Smooth muscle cell (in vitro differentiated cells): ENCODE measurements at regions not wholly inside any gene's neighbourhood (a gene's known extent, or its start where the extent isn't known, plus 50 kb on each side); places are given as distances from the start of the nearest gene placed in this dataset.

Experiments
- DNase-seq: peaks from one replicate; lab custom pipeline; 2025; ENCODE audit not compliant: unreplicated experiment; lab: John Stamatoyannopoulos, UW
- H2AFZ ChIP-seq: fragments of 200-600 bp; sonication (generic); 2 replicates; pipeline ENCODE4 v1.6.0; 2016; ENCODE audit warnings: antibody characterized with exemption, low read depth, mild to moderate bottlenecking
- H3F3A ChIP-seq: fragments of 200-600 bp; sonication (generic); 2 replicates; pipeline ENCODE4 v1.6.0; 2017; ENCODE audit warnings: antibody characterized with exemption, low read depth
- H3K27ac ChIP-seq: fragments of 200-600 bp; sonication (generic); 2 replicates; pipeline ENCODE4 v1.5.1; 2016; ENCODE audit warnings: low read depth, mild to moderate bottlenecking
- H3K27me3 ChIP-seq: fragments of 200-600 bp; sonication (generic); 2 replicates; pipeline ENCODE4 v1.6.1; 2016; ENCODE audit warnings: low read depth, mild to moderate bottlenecking
- H3K36me3 ChIP-seq: fragments of 200-600 bp; sonication (generic); 2 replicates; pipeline ENCODE4 v1.5.1; 2016; ENCODE audit warnings: low read depth
- H3K4me1 ChIP-seq: fragments of 200-600 bp; sonication (generic); 2 replicates; pipeline ENCODE4 v1.5.1; 2016; ENCODE audit warnings: low read depth
- H3K4me2 ChIP-seq: fragments of 200-600 bp; sonication (generic); 2 replicates; pipeline ENCODE4 v1.6.0; 2016; ENCODE audit warnings: mild to moderate bottlenecking
- H3K4me3 ChIP-seq: fragments of 200-600 bp; sonication (generic); 2 replicates; pipeline ENCODE4 v1.5.1; 2016; ENCODE audit warnings: mild to moderate bottlenecking
- H3K79me2 ChIP-seq: fragments of 200-600 bp; sonication (generic); 2 replicates; pipeline ENCODE4 v1.6.0; 2016; ENCODE audit warnings: low read depth, mild to moderate bottlenecking
- H3K9ac ChIP-seq: fragments of 200-600 bp; sonication (generic); 2 replicates; pipeline ENCODE4 v1.6.0; 2016; ENCODE audit warnings: low read depth
- H3K9me3 ChIP-seq: fragments of 200-600 bp; sonication (generic); replicated peaks from 2 replicates; pipeline ENCODE4 v1.5.1; 2016; ENCODE audit warnings: low read depth
- H4K20me1 ChIP-seq: fragments of 200-600 bp; sonication (generic); 2 replicates; pipeline ENCODE4 v1.6.0; 2016; ENCODE audit warnings: low read depth
- CTCF ChIP-seq: fragments of 200-600 bp; sonication (generic); IDR thresholded peaks from 2 replicates; pipeline ENCODE4 v1.5.1; 2017; ENCODE audit warnings: borderline replicate concordance, mild to moderate bottlenecking, antibody characterized with exemption; ENCODE audit not compliant: insufficient read depth, poor library complexity, severe bottlenecking
- whole genome bisulfite sequencing: methylation state at CpG from one replicate; pipeline ENCODE4 v1.1.7; 2016; ENCODE audit warnings: low lambda C conversion rate; 5-methylcytosine and 5-hydroxymethylcytosine counted together

GRCh38 chr5:124901081-124901480 lies 154.6 kb upstream of the ZNF608 start:
- no peaks in the 10 kb centered on the region for H3K27me3 ChIP-seq
- H2AFZ ChIP-seq = no peak overlapping the region
- H3K9ac ChIP-seq = no peak overlapping the region
- H3K36me3 ChIP-seq = no peaks in the 10 kb centered on the region
- no peak overlapping the region for H3K4me3 ChIP-seq
- no peak overlapping the region for H3K27ac ChIP-seq
- no peaks in the 10 kb centered on the region for H3K9me3 ChIP-seq
- no peaks in the 10 kb centered on the region for H3K79me2 ChIP-seq
- H3F3A ChIP-seq = no peaks in the 10 kb centered on the region
- no peak for TF ChIP-seq CTCF
- H4K20me1 ChIP-seq = no peaks in the 10 kb centered on the region
- H3K4me2 ChIP-seq = no peak overlapping the region
- DNase-seq = no peak
- H3K4me1 ChIP-seq = peaks cover 38% of the 10 kb centered on the region

- peak overlapping the region; percentile 23 for H3K4me2 ChIP-seq
- no peaks in the 10 kb centered on the region for H4K20me1 ChIP-seq
- H3K27ac ChIP-seq = no peak overlapping the region
- H3K79me2 ChIP-seq = no peaks in the 10 kb centered on the region
- no peak overlapping the region for H3K9ac ChIP-seq
- no peak for DNase-seq
- H3K4me1 ChIP-seq = peaks cover 49% of the 10 kb centered on the region
- H3F3A ChIP-seq = no peaks in the 10 kb centered on the region
- no peak overlapping the region for H3K4me3 ChIP-seq
- H3K27me3 ChIP-seq = no peaks in the 10 kb centered on the region
- WGBS = 39% methylated on average over 5 of the region's 5 CpGs
- H2AFZ ChIP-seq = no peak overlapping the region
- H3K36me3 ChIP-seq = no peaks in the 10 kb centered on the region
- no peaks in the 10 kb centered on the region for H3K9me3 ChIP-seq
- TF ChIP-seq CTCF = no peak
Measured at GRCh38 chr5:124902097-124902821, 155.8 kb upstream of the ZNF608 start.

DNA sequence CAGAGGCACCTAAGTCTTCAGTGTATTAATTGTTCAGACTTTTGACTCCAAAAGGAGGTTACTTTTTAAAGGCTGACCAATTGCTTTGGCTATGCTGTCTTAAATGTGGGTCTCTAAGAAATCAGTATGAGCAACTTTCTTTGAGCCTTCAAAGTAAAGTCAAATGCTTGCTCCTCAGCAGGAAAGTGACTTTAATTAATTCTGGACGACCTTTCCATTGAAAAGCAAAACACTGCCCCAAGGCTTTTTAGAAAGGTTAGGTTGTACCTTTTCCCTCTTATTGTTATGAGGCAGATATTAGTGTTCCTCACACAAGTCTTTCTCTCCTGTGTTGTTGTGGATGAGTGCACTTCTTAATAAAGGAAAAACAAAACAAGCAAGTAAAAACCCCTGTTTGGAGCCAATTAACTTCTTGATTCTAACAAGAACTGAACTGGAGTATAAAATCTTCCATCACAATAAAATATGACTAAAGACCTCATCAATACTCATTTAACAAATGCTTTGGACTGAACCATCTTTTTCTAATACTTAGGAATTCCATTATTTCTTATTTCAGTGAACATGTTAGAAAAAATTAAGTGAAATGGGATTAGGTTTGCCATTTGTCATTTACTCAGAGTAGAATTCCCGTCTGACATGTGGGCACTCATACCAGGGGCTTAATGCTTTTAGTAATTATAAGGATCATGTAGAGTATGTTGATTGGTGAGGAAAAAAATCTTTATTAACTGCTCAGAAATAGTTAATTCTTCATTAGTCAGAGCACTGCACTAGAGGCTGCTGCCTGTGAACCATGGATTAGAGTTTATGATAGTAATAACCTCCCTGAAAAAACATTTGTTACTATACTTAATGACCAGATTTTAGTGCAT lies 159.1 kb upstream of the ZNF608 start:
- Histone ChIP-seq H3K79me2 (no peaks in the 10 kb centered on the region), H3K27me3 (no peaks in the 10 kb centered on the region), H4K20me1 (no peaks in the 10 kb centered on the region), H3K27ac (no peak overlapping the region), H2AFZ (no peak overlapping the region), H3K36me3 (no peaks in the 10 kb centered on the region), H3K9me3 (no peaks in the 10 kb centered on the region), H3K4me2 (peak overlapping the region; percentile 61), H3K9ac (no peak overlapping the region), H3F3A (peaks cover 6% of the 10 kb centered on the region), H3K4me3 (no peak overlapping the region), H3K4me1 (peaks cover 62% of the 10 kb centered on the region)
- no peak for DNase-seq
- WGBS = 77% methylated on average over 2 of the region's 2 CpGs
- TF ChIP-seq CTCF = no peak
